Midbrain (tissue), 1 donor: ENCODE measurements at regions not wholly inside any gene's neighbourhood (a gene's known extent, or its start where the extent isn't known, plus 50 kb on each side); places are given as distances from the start of the nearest gene placed in this dataset.
A peak's percentile ranks its signal among the peaks of the same experiment; 100 is the strongest.
"Not testable (repeated sequence)": the region's sequence is repeated elsewhere in the genome, so short reads cannot be mapped to it uniquely, and the experiment has no call there.

Experiments
- DNase-seq: peaks from one replicate; lab custom pipeline; 2025; lab: John Stamatoyannopoulos, UW

DNA sequence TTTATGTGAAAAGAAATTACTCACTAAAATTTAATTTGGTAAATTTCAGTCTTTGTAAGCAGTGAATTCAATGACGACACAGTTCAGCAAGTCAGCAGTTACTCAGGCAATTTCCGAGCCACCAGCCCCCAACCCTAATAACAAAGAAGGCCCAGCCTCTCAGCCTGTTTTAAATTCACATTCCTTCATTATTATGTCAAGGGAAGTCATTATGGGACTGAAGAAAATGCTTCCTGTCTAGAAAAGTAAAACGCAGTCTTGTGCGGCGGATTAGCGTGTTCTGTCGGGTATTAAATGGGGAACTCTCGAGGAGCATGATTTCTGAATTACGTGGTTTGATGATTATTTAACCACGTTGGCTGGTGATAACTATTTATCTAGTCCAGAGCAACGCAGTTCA, 177.6 kb downstream of the AIPL1 start:
- no peak for DNase-seq

DNA sequence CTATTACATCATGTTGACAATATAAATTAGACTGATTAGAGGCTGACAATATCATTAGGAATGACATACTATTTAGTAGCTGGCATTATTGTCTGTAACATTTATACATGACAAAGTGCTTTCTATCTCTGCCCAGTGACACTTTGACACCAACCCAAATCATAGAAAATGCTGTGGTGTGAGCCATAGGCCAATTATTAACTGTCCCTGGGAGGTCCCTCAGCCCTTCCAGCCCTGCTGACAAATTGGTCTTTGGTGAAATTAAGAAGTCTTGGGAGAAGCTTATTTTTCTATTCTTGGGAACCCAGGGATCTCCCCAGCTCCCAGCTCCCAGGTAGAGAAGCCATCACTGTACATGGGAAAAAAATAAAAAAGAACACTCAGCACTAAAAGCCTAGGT, 179.6 kb downstream of the AIPL1 start:
- DNase-seq = no peak

DNA sequence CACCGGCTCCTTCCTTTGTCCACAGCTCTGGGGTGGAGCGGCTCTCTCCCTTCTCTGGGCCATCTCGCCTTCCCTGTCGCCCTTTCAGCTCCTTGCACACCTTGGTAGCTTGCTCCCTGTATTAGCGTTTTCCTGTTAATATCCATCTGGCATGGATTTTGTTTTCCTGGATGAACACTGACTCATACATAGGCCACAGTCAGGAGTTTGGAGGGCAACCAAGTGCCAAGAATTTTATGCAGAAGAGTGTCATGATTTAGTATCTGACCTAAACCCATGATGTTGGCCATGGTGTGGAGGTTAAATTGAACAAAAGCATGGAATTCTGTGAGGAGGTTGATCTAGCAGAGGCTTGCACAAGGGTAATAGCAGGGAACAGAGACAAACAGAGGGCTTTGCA, 180.9 kb downstream of the AIPL1 start:
- DNase-seq = no peak

DNA sequence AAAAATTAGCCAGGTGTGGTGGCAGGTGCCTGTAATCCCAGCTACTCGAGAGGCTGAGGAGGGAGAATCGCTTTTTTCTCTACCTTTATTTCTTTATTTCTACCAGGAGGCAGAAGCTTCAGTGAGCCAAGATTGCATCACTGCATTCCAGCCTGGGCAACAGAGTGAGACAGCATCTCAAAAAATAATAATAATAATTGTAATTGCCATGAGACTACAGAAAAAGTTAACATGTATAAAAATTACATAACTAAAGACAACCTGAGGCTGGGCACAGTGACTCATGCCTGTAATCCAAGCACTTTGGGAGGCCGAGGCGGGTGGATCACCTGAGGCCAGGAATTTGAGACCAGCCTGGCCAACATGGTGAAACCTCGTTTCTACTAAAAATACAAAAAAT, 181.5 kb downstream of the WSCD1 start:
- not testable (repeated sequence) for DNase-seq

GRCh38 chr17:6249732-6250131, 179.6 kb downstream of the WSCD1 start:
- DNase-seq = no peak

DNA sequence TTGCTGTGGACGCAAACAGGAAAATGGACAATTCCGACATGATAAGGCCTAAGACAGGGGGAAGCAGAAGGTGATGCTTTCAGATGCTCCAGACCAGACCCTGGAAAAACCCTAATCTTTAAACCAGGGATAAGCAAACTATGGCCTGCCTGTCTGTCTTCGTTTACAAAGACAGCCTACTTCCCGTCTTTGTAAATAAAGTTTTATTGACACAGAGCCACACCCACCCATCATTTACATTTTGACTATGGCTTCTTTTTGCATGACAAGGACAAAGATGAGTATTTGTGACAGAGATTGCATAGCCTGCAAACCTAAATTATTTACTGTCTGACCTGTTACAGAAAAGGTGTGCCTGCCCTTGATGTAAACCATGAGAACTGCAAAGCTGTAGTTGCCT, 177.9 kb downstream of the WSCD1 start:
- no peak for DNase-seq

GRCh38 chr17:6245301-6246177, 175.4 kb downstream of the WSCD1 start:
- DNase-seq = no peak

DNA sequence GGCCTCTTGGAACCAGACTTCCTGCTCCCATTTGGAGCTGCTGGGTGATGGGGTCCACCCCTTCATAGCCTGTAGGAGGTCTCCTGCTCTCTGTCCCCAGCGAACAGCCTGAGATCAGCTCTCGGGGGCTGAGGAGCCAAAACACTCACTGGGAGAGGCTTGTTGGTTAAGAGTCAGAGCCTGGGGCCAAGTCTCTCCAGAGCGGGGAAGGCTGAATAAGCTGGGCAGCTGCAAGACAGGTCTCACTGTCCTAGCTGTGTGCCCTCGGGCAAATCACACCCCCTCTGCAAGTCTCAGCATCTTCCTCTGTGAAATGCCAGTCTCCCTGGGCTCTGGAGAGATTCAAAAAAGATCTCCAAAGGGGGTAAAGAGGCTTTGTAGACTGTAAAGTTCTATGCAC, 174.6 kb downstream of the WSCD1 start:
- no peak for DNase-seq

- no peak for DNase-seq
Measured at GRCh38 chr17:6244253-6244652, 174.1 kb downstream of the WSCD1 start.

- no peak for DNase-seq
Measured at GRCh38 chr17:6243186-6243585, 173.0 kb downstream of the WSCD1 start.

DNA sequence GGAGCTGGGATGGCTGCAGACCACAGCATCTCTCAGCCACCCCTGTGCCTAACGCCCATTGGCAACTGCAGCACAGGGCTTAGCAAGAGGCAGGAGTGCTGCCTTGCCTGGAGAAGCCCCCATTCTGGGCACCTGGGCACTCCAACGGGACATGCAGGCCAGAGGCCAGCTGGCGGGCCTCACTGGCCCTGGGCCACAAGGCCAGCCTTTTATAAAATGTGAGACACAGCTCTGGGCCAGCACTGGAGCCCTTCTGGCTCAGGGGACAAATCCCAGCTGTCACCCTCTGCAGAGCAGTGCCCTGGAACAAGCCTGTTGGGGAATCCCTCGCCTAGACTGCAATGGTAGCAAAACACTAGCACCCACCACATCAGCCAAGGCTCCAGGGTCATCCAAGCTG, 171.8 kb downstream of the WSCD1 start:
- peak; percentile 44 for DNase-seq

- no peak for DNase-seq
Measured at GRCh38 chr17:6241381-6241780, 171.2 kb downstream of the WSCD1 start.

DNA sequence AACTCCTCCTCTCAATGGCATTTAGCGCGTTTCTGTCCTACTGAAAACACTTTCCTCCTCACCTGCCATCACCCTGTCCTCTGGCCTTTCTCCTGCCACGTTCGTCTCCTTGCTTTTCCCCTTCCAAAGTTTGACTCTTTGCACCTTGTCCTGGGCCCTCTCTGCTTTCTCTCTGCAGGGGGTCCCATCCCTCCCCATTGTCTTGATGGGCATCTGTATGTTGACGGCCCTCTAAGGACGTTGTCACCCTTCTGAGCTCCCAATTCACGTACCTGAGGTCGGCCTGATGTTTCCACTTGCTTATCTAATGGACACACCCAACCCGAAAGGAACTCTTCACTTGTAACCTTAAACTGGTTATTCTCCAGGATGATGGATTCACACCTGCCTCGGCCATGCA, 170.4 kb downstream of the WSCD1 start:
- no peak for DNase-seq

DNA sequence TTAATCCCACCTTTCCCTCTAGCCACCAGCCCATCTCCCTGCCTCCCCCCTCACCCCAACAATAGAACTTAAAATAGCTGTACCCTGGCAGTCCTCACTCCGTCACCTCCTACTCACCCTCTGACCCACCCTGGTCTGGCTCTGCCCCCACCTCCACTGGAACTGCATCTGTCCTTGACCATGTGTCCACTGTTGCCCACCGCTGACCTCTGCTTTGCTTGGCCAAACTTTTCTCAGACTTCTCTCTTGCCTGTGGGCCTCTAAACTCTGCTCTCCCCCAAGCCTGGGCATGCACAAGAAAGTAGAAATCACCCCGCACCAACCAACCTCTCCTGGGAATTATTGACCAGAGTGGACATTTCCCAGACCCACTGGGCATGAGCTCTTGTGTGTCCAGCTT, 169.8 kb downstream of the WSCD1 start:
- no peak for DNase-seq

DNA sequence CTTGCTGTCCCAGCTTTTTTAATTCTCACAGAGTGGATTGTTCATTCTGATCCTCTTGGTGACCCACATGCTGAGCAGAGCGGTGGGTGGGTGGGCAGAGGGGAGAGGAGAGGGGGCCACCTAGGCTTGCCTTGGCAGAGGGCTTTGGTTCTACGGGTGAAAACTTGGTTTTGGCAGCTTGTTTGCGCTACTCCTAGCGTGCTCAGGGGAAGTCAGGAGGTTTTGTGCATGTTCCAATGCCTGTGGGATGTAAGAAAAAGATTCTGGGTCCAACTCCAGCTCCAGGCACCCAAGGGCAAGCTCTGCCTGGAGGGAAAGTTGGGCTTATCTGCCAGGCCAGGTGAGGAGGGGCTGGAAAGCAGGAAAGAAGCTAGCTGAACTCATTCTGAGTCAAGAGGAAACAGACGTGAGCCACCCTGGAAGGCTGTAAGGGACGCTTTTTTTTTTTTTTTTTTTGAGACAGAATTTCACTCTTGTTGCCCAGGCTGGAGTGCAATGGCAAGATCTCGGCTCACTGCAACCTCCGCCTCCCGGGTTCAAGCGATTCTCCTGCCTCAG, 169.1 kb downstream of the WSCD1 start:
- DNase-seq = no peak

DNA sequence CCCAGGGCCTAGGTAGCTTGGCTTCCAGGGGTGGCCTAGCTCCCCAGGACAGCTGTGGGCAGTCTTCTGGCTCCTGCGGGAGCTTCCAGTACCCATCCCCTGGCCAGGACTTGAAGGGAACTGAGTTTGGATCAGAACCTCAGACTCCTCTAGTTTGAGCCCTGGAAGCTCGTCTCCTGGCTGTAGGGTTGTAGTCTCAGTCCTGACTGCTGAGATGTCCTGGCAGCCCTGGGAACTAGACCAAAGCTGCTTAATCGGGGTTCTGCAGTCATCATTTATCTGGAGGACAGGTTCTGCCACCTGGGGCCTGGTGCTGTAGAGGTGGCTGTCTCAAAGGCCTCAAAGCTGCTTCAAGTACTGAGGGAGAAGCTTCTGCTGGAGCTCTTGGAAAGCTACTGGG, 163.7 kb downstream of the WSCD1 start:
- DNase-seq = no peak

DNA sequence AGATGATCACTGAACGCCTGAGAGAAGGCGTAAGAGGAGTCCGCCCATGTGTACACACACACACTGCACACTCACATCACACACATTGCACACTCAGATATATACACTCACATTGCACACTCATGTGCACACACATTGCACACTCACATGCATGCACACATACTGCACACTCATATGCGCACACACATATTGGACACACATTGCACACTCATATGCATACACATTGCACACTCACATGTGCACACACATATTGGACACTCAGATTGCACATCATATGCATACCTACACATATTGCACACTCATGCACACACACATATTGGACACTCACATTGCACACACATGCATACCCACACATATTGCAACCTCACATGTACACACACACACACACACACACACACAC, 163.2 kb downstream of the WSCD1 start:
- no peak for DNase-seq

DNA sequence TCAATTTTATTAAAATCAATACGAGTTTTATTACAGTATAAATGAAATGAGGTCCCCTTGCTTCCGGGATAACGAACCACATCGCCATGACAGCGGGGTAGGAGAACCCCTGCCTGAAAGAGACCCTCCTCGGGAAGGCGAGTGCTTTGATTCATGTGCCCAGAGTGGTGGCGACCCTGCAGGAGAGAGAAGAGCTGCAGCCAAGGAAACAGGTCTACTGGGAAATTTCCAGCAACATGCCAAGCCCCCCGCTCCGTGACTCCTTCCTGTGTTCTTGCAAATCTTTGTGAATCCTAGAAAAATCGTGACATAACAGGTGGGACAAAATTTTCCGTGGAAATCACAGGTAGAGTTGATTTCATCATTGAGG, 162.5 kb downstream of the WSCD1 start:
- no peak for DNase-seq

DNA sequence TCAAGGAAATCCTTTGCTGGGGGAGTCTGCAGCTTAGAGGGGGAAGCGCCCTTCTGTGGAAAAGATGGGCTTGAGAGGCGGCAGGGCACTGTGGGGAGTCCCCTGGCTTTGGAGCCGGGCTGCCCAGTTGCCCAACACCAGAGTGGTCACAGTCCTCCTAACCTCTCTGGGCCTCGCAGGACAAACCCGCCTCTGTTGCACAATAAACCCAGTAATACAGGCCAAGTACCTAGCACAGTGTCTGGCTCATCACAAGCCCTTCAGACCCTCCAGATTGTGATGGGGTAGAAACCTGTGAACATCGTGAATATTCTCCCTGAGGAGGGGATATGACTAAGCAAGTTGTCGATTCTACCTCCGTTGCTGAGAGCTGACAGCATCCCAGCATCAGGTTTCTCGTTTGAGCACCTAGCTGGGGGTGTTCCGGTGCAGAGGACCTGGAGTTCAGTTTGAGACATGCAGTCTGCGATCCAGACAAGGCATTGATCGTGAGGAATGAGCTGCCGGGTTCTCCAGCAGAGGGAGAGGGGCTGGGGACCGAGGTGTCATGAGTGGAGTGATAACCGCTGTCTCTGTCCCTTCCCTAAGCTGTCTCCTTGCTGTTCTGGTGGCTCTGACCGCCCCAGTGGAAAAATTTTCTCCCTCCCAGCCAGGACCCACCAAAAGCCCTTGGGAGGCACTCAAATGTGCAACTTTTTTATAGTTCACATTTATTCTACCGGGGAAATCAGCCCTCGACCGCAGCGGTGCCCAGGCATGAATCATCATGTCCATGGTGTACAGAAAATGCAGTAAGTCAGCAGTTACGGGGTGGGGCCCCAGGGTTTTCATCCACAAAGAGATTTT, 161.9 kb downstream of the WSCD1 start:
- no peak for DNase-seq

GRCh38 chr17:6231465-6231864, 161.3 kb downstream of the WSCD1 start:
- no peak for DNase-seq

DNA sequence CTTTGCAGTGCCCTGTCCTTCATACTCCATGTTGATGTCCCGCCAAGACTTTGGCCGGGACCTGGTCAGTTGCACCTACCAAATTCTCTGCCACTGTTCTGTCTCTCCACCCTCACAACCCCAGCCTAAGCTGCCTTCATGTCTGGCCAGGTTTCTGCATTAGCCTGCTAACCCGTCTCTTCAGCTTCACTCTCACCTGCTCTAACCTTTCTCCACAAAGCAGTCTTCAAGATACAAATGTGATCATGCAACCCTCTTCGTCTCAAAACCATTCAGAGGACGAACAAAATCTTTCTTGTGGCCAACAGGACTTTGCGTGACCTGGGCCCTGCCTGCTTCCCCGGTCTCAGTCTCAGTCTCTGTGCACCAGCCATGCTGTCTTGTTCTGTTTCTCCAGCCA, 148.2 kb downstream of the WSCD1 start:
- no peak for DNase-seq

- DNase-seq = no peak
Measured at GRCh38 chr17:6215071-6216035, 145.2 kb downstream of the WSCD1 start.
